BJ (cell line): ENCODE measurements at regions not wholly inside any gene's neighbourhood (a gene's known extent, or its start where the extent isn't known, plus 50 kb on each side); places are given as distances from the start of the nearest gene placed in this dataset.

Experiments
- CTCF ChIA-PET: fragments of 350-600 bp; formaldehyde crosslinking; extraction: SDS; loops from one replicate; lab custom pipeline; 2021; ENCODE audit warnings: antibody characterized with exemption, inconsistent platforms; lab: Yijun Ruan, JAX
- POLR2A ChIA-PET: fragments of 300-600 bp; sonication (Branson Sonifier 250); formaldehyde crosslinking; extraction: SDS; loops from one replicate; lab custom pipeline; 2021; ENCODE audit warnings: antibody characterized with exemption; lab: Charles Lee
- DNase-seq: peaks from one replicate; pipeline ENCODE4 v3.0.0-alpha.2; 2011; ENCODE audit warnings: low read depth
- H3K27me3 ChIP-seq: 2 replicates; pipeline ENCODE4 v1.6.0; 2011; ENCODE audit warnings: low read length; ENCODE audit not compliant: control insufficient read depth, insufficient read depth
- H3K36me3 ChIP-seq: 2 replicates; pipeline ENCODE4 v1.5.1; 2011; ENCODE audit warnings: low read length; ENCODE audit not compliant: control insufficient read depth, insufficient read depth
- H3K4me3 ChIP-seq: 2 replicates; pipeline ENCODE4 v1.5.1; 2011; ENCODE audit warnings: low read depth, mild to moderate bottlenecking, control low read depth, low read length
- CTCF ChIP-seq: IDR thresholded peaks from 2 replicates; pipeline ENCODE4 v1.5.1; 2011; ENCODE audit warnings: low read depth, mild to moderate bottlenecking, control low read depth, inconsistent platforms, low read length, moderate library complexity; ENCODE audit not compliant: insufficient read depth

DNA sequence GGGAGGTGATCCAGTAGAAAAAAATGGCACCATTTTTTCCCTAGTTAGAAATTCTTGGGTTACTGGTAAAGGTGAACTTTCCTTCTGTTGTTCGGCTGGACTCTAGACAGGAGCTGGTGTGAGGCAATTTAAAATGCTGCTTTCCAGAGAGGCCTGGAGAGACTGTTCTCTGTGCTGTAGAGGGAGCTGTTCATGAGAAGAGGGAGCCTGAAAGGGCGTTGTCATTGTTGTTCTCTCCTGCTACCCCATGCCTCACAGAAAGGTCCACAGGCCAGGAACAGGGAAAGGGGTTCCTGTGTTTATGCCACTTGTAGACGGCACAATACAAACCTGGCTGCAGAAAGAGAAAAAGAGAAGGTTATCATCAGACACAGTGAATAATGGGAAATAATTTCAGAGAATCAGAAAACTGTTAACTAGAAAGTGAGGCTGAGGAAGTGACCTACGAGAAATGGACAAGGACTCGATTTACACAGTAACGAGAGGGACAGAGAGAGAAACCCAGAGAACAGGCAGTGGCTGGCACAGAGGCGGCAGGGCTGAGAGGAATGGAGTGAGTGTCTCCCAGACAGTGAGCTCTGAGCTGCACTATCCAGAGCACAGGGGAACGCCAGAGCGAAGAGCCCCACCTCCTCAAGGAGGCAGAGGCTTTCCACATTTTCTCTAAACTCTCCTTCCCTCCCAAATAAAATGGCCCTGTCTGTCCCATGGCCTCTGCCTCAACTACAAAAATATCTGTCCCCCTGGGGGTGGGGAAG is 109.2 kb downstream of the RRM1 start:
- POLR2A ChIA-PET: no interaction called here
- Histone ChIP-seq H3K4me3 (no peak overlapping the region), H3K27me3 (no peaks in the 10 kb centered on the region), H3K36me3 (no peaks in the 10 kb centered on the region)
- no peak for TF ChIP-seq CTCF
- CTCF ChIA-PET: interaction anchor here (2.7 kb wide), 1 partner anchor 16 kb away, joined by 27 read pairs; no protein-coding TSS in a partner anchor
- no peak for DNase-seq

DNA sequence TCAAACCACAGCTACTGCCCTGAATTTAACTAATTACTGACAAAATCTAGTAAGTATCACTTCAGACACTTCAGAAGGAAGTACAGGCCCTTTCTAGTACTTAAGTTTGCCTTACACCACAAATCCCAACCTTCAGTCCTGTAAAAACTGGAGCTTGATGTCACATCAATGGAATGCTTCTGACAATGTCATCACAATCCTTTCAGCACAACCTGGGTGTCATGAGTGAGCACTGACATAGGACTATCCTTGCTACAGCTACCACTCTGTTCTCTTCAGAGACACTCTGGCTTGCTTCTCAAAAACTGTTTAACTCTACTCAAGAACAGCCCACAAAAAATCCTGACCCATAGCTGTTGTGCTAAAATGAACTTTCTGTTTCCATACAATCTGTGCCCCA is 108.2 kb downstream of the RRM1 start:
- DNase-seq: no peak
- ChIA-PET POLR2A (no interaction called here), CTCF (interaction anchor here (1.3 to 2.7 kb wide), 2 partner anchors 15 to 338 kb away, joined by 4 to 27 read pairs; no protein-coding TSS in a partner anchor)
- no peaks in the 10 kb centered on the region for H3K27me3 ChIP-seq
- no peak overlapping the region for H3K4me3 ChIP-seq
- TF ChIP-seq CTCF: no peak
- H3K36me3 ChIP-seq: no peaks in the 10 kb centered on the region

DNA sequence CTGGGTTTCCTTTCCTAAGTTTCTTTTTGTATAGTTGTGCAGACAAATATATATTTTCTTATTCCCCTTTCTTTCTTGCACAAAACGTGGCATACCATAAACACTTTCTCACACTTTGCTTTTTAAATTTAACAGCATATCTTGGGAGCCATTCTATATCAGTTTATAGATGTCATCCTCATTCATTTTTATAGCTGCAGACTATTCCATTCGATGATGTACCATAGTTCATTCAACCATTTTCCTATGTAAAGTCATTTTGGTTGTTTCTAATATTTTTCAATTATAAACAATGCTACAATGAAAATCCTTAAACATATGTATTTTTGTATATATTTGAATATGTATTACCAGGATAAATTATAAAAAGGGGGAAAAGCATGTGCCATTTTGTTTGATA is 102.5 kb downstream of the RRM1 start:
- Histone ChIP-seq H3K4me3 (no peak overlapping the region), H3K27me3 (no peaks in the 10 kb centered on the region), H3K36me3 (no peaks in the 10 kb centered on the region)
- ChIA-PET POLR2A (no interaction called here), CTCF (interaction anchor here (1.7 kb wide), 1 partner anchor 10 kb away, joined by 8 read pairs; no protein-coding TSS in a partner anchor)
- no peak for DNase-seq
- no peak for TF ChIP-seq CTCF

- no peak for DNase-seq
- Histone ChIP-seq H3K4me3 (no peak overlapping the region), H3K36me3 (no peaks in the 10 kb centered on the region), H3K27me3 (no peaks in the 10 kb centered on the region)
- TF ChIP-seq CTCF: no peak
- ChIA-PET CTCF (interaction anchor here (1.0 to 1.7 kb wide), 2 partner anchors 9 to 12 kb away, joined by 3 to 8 read pairs; no protein-coding TSS in a partner anchor), POLR2A (no interaction called here)
Observed at GRCh38 chr11:4195909-4196308, 101.3 kb downstream of the RRM1 start.

DNA sequence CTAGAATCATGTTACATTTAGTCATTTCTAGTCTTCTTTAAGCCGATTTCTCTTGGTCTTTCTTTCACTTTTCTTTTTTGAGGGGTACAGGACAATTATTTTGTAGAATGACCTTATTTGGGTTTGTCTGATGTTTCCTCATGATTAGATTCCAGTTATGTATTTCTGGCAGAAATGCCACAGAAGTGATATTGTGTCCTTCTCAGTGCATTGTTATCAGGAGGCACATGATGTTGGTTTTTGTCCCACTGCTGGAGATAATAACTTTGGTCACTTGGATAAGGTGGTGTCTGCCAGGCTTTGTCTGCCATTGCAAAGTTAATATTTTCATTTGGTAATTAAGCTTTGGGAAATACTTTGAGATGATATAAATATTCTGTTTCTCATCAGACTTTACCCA is 100.3 kb downstream of the RRM1 start:
- POLR2A ChIA-PET: no interaction called here
- Histone ChIP-seq H3K36me3 (no peaks in the 10 kb centered on the region), H3K4me3 (no peak overlapping the region), H3K27me3 (no peaks in the 10 kb centered on the region)
- CTCF ChIA-PET: no interaction called here
- DNase-seq: no peak
- no peak for TF ChIP-seq CTCF
